HCT116 (cell line): ENCODE measurements at regions not wholly inside any gene's neighbourhood (a gene's known extent, or its start where the extent isn't known, plus 50 kb on each side); places are given as distances from the start of the nearest gene placed in this dataset.

ENCODE experiments used
- ATAC-seq: fragments of 200-7000 bp; cut with Tn5 transposase; 2 replicates; pipeline ENCODE4 v1.9.1; 2020; ENCODE audit warnings: mild to moderate bottlenecking, moderate library complexity
- BruUV-seq: library from RNA; stranded (reverse); fragments of 400-500 nt; replicated peaks from 2 replicates; lab custom pipeline; 2021; lab: Mats Ljungman, UMichigan
- CTCF ChIA-PET: fragments of 300-600 bp; sonication (Branson Sonifier 250); formaldehyde crosslinking; loops from one replicate; lab custom pipeline; 2021; ENCODE audit warnings: antibody characterized with exemption; lab: Charles Lee
- POLR2A ChIA-PET: fragments of 300-600, 350-600 bp; sonication (Branson Sonifier 250); formaldehyde crosslinking; loops from one replicate; lab custom pipeline; 2021; ENCODE audit warnings: antibody characterized with exemption; lab: Charles Lee
- RAD21 ChIA-PET, 2 experiments: fragments of 300-600 bp; sonication (Branson Sonifier 250); formaldehyde crosslinking; loops; one replicate each; lab custom pipeline; 2023; ENCODE audit warnings: low total read pairs in 2 of 2; ENCODE audit not compliant: uncharacterized antibody in 2 of 2, unreplicated experiment in 2 of 2, low non-redundant PET in 1 of 2; lab: Charles Lee
- DNase-seq: peaks from one replicate; pipeline ENCODE4 v3.0.0-alpha.2; 2010; ENCODE audit warnings: low read depth, low spot score
- H2AFZ ChIP-seq: fragments of 200-600 bp; shearing (Covaris generic), sonication (generic); 2 replicates; pipeline ENCODE4 v1.6.1; 2017; ENCODE audit warnings: low read depth, mixed run types, mixed read lengths, antibody characterized with exemption, low read length; ENCODE audit not compliant: poor library complexity, severe bottlenecking
- H3K27ac ChIP-seq: 2 replicates; pipeline ENCODE4 v1.5.1; 2012; ENCODE audit warnings: low read depth, low read length
- H3K27me3 ChIP-seq: fragments of 200-600 bp; sonication (generic); 2 replicates; pipeline ENCODE4 v1.6.1; 2016; ENCODE audit warnings: mixed run types, low read length, mixed read lengths; ENCODE audit not compliant: insufficient read depth
- H3K36me3 ChIP-seq, 2 experiments: fragments of 200-500 bp in 1 of 2; fragments of 200-600 bp in 1 of 2; sonication (Bioruptor generic) in 1 of 2; sonication (generic) in 1 of 2; 2 replicates each; pipeline versions ENCODE4 v1.5.1 to v1.6.1; 2014 to 2016; ENCODE audit warnings: low read length in 2 of 2, inconsistent platforms in 1 of 2, mixed read lengths in 1 of 2, mixed run types in 1 of 2; ENCODE audit not compliant: insufficient read depth in 2 of 2, control insufficient read depth in 1 of 2
- H3K4me1 ChIP-seq, 2 experiments: fragments of 200-600 bp in 1 of 2; sonication (generic) in 1 of 2; 2 replicates each; pipeline versions ENCODE4 v1.5.1 to v1.6.1; 2012 to 2017; ENCODE audit warnings: low read length in 2 of 2, inconsistent platforms in 1 of 2, mild to moderate bottlenecking in 1 of 2, mixed read lengths in 1 of 2, mixed run types in 1 of 2, moderate library complexity in 1 of 2; ENCODE audit not compliant: insufficient read depth in 2 of 2, control insufficient read depth in 1 of 2
- H3K4me2 ChIP-seq: fragments of 200-600 bp; sonication (generic); 2 replicates; pipeline ENCODE4 v1.6.1; 2017; ENCODE audit warnings: mixed run types, low read length, mixed read lengths
- H3K4me3 ChIP-seq, 2 experiments: fragments of 200-600 bp in 1 of 2; sonication (generic) in 1 of 2; replicated peaks in 1 of 2; 2 replicates each; pipeline ENCODE4 v1.5.1; 2011 to 2016; ENCODE audit warnings: low read length in 2 of 2, control low read depth in 1 of 2, low read depth in 1 of 2, mild to moderate bottlenecking in 1 of 2, mixed read lengths in 1 of 2, mixed run types in 1 of 2
- H3K79me2 ChIP-seq: fragments of 200-600 bp; sonication (generic); 2 replicates; pipeline ENCODE4 v1.6.1; 2017; ENCODE audit warnings: mild to moderate bottlenecking, mixed run types, low read length, moderate library complexity, mixed read lengths; ENCODE audit not compliant: insufficient read depth
- H3K9ac ChIP-seq: fragments of 200-600 bp; sonication (generic); 2 replicates; pipeline ENCODE4 v1.6.1; 2016; ENCODE audit warnings: low read length, mixed read lengths
- H3K9me2 ChIP-seq: fragments of 200-600 bp; sonication (generic), shearing (Covaris generic); 2 replicates; pipeline ENCODE4 v1.6.1; 2017; ENCODE audit warnings: mixed run types, mild to moderate bottlenecking, moderate library complexity; ENCODE audit not compliant: insufficient read depth
- H3K9me3 ChIP-seq, 2 experiments: fragments of 200-500 bp in 1 of 2; fragments of 200-600 bp in 1 of 2; sonication (Bioruptor generic) in 1 of 2; sonication (generic) in 1 of 2; 2 replicates each; pipeline ENCODE4 v1.6.1; 2014 to 2017; ENCODE audit warnings: low read length in 2 of 2, mixed read lengths in 2 of 2, inconsistent platforms in 1 of 2, low read depth in 1 of 2, mild to moderate bottlenecking in 1 of 2, mixed run types in 1 of 2, moderate library complexity in 1 of 2; ENCODE audit not compliant: control insufficient read depth in 1 of 2, insufficient read depth in 1 of 2
- H4K20me1 ChIP-seq: fragments of 200-600 bp; sonication (generic), shearing (Covaris generic); 2 replicates; pipeline ENCODE4 v1.6.1; 2017; ENCODE audit warnings: mixed run types, mild to moderate bottlenecking, moderate library complexity; ENCODE audit not compliant: insufficient read depth
- CBX3 ChIP-seq: IDR thresholded peaks from 2 replicates; pipeline ENCODE4 v1.6.1; 2012; ENCODE audit warnings: low read depth
- CEBPB ChIP-seq: IDR thresholded peaks from 2 replicates; pipeline ENCODE4 v1.6.1; 2012; ENCODE audit warnings: low read depth
- CTCF ChIP-seq, 3 experiments: fragments of 200-600 bp in 1 of 3; sonication (generic) in 1 of 3; IDR thresholded peaks in 2 of 3; conservative IDR thresholded peaks in 1 of 3; 2 replicates each; pipeline ENCODE4 v1.5.1; 2012 to 2017; ENCODE audit warnings: low read depth in 2 of 3, low read length in 2 of 3, antibody characterized with exemption in 1 of 3, borderline replicate concordance in 1 of 3, control low read depth in 1 of 3, mild to moderate bottlenecking in 1 of 3, mixed read lengths in 1 of 3, mixed run types in 1 of 3, moderate library complexity in 1 of 3; ENCODE audit not compliant: insufficient read depth in 1 of 3
- EGR1 ChIP-seq: IDR thresholded peaks from 2 replicates; pipeline ENCODE4 v1.6.1; 2012; ENCODE audit warnings: low read depth
- ELF1 ChIP-seq: IDR thresholded peaks from 2 replicates; pipeline ENCODE4 v1.6.1; 2012; ENCODE audit warnings: low read depth, borderline replicate concordance
- EZH2 ChIP-seq: fragments of 200-600 bp; sonication (generic); IDR thresholded peaks from 2 replicates; pipeline ENCODE4 v1.6.1; 2017; ENCODE audit warnings: antibody characterized with exemption, mixed run types
- EZH2phosphoT487 ChIP-seq: fragments of 200-600 bp; IDR thresholded peaks from 2 replicates; pipeline ENCODE4 v1.6.1; 2018; ENCODE audit warnings: antibody characterized with exemption, borderline replicate concordance
- JUND ChIP-seq: IDR thresholded peaks from 2 replicates; pipeline ENCODE4 v1.6.1; 2012
- POLR2A ChIP-seq: IDR thresholded peaks from 2 replicates; pipeline ENCODE4 v1.7.0; 2011; ENCODE audit warnings: borderline replicate concordance; ENCODE audit not compliant: insufficient read depth, insufficient read length; ENCODE audit errors: extremely low read depth
- RAD21 ChIP-seq: IDR thresholded peaks from 2 replicates; pipeline ENCODE4 v1.6.1; 2012; ENCODE audit warnings: low read depth, mild to moderate bottlenecking
- REST ChIP-seq: IDR thresholded peaks from 2 replicates; pipeline ENCODE4 v1.6.1; 2012; ENCODE audit warnings: low read depth
- SIN3A ChIP-seq: IDR thresholded peaks from 2 replicates; pipeline ENCODE4 v1.6.1; 2012; ENCODE audit warnings: low read depth
- SP1 ChIP-seq: IDR thresholded peaks from 2 replicates; pipeline ENCODE4 v1.6.1; 2012; ENCODE audit warnings: low read depth
- TCF7L2 ChIP-seq: IDR thresholded peaks from 2 replicates; pipeline ENCODE4 v1.7.0; 2011; ENCODE audit warnings: borderline replicate concordance, inconsistent platforms; ENCODE audit not compliant: insufficient read depth, insufficient read length; ENCODE audit errors: extremely low read depth
- ZFX ChIP-seq: fragments of 450-650 bp; IDR thresholded peaks from 2 replicates; pipeline ENCODE4 v1.6.1; 2017
- intact Hi-C: fragments of 100-400 bp; cut with micrococcal nuclease; formaldehyde crosslinking; loops from 2 replicates; pipeline ENCODE4 v1.10.0; 2022
- TF ChIP-seq, protein P1 (sequence below): IDR thresholded peaks from 2 replicates; pipeline ENCODE4 v1.6.1; 2011; ENCODE audit warnings: mild to moderate bottlenecking, low read length, moderate library complexity; ENCODE audit not compliant: insufficient replicate concordance; ENCODE audit errors: extremely low read depth
- TF ChIP-seq, protein P2 (sequence below): IDR thresholded peaks from 2 replicates; pipeline ENCODE4 v1.6.1; 2012
- TF ChIP-seq, protein P3 (sequence below): IDR thresholded peaks from 2 replicates; pipeline ENCODE4 v1.6.1; 2012

GRCh38 chr19:46963093-46963734 lies 56.4 kb upstream of the NPAS1 start:
- ChIA-PET CTCF (no interaction called here), POLR2A (no interaction called here), RAD21 (no interaction called here)
- no peaks in the 10 kb centered on the region for H3K9me3 ChIP-seq
- intact Hi-C loops = no loop called here
- H2AFZ ChIP-seq = no peak overlapping the region
- no peaks in the 10 kb centered on the region for H3K36me3 ChIP-seq
- no peaks in the 10 kb centered on the region for H3K9me2 ChIP-seq
- TF ChIP-seq TCF7L2 (no peak), EGR1 (no peak), EZH2phosphoT487 (no peak), JUND (no peak), ZFX (no peak), POLR2A (no peak), CTCF (IDR thresholded peaks at IDR 0.05 in 2 of 3, conservative IDR thresholded peaks at IDR 0.05 in 1 of 3; ENCODE audit: borderline replicate concordance in 1 of 3, insufficient read depth in 1 of 3, low read depth in 2 of 3, low read length in 2 of 3) (no peak), CEBPB (no peak), REST (no peak), SP1 (no peak), ELF1 (no peak), SIN3A (no peak), EZH2 (no peak), CBX3 (no peak), RAD21 (no peak)
- TF ChIP-seq, protein P1, sequence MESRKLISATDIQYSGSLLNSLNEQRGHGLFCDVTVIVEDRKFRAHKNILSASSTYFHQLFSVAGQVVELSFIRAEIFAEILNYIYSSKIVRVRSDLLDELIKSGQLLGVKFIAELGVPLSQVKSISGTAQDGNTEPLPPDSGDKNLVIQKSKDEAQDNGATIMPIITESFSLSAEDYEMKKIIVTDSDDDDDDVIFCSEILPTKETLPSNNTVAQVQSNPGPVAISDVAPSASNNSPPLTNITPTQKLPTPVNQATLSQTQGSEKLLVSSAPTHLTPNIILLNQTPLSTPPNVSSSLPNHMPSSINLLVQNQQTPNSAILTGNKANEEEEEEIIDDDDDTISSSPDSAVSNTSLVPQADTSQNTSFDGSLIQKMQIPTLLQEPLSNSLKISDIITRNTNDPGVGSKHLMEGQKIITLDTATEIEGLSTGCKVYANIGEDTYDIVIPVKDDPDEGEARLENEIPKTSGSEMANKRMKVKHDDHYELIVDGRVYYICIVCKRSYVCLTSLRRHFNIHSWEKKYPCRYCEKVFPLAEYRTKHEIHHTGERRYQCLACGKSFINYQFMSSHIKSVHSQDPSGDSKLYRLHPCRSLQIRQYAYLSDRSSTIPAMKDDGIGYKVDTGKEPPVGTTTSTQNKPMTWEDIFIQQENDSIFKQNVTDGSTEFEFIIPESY = no peak
- TF ChIP-seq, protein P2, sequence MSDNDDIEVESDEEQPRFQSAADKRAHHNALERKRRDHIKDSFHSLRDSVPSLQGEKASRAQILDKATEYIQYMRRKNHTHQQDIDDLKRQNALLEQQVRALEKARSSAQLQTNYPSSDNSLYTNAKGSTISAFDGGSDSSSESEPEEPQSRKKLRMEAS = no peak
- TF ChIP-seq, protein P3, sequence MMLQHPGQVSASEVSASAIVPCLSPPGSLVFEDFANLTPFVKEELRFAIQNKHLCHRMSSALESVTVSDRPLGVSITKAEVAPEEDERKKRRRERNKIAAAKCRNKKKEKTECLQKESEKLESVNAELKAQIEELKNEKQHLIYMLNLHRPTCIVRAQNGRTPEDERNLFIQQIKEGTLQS = no peak
- H3K4me3 ChIP-seq = no peak overlapping the region
- no peaks in the 10 kb centered on the region for H3K27me3 ChIP-seq
- DNase-seq = no peak
- BruUV-seq = no TSS peak
- H3K79me2 ChIP-seq = peaks cover 30% of the 10 kb centered on the region
- peaks cover 4 to 30% of the 10 kb centered on the region in 2 experiments for H3K4me1 ChIP-seq
- H4K20me1 ChIP-seq = no peaks in the 10 kb centered on the region
- no peak overlapping the region for H3K27ac ChIP-seq
- H3K4me2 ChIP-seq = no peak overlapping the region
- no peak for ATAC-seq
- H3K9ac ChIP-seq = no peak overlapping the region
